ENCODE measurements at regions not wholly inside any gene's neighbourhood (a gene's known extent, or its start where the extent isn't known, plus 50 kb on each side); places are given as distances from the start of the nearest gene placed in this dataset.

DNA sequence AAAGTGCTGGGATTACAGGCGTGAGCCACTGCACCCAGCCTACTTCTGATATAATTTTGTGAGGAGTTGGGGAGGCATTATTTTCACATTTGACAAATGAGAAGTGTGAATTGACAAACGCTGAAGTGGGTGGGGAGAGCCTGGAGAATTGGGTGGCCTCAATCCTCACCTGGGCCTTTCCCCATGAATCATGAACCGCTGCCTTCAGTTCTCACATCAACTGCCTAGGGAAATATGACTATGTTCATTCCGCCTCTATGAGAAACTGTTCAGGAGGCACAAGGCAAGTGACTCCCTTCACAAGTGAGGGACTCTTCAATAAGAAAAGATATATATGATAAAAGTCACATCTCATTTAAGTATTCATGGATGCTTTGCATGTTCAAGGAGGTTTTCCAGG lies 96.6 kb upstream of the RND3 start:
- Histone ChIP-seq H3K4me3 (ENCODE audit: insufficient read depth, low read depth, low read length, poor library complexity, severe bottlenecking) (no peak overlapping the region), H3K9me3 (ENCODE audit: control insufficient read depth, low read length) (no peaks in the 10 kb centered on the region), H3K36me3 (ENCODE audit: control insufficient read depth, insufficient read depth, low read length) (no peaks in the 10 kb centered on the region), H3K27me3 (replicated peaks; ENCODE audit: control insufficient read depth, insufficient read depth, low read length, poor library complexity, severe bottlenecking) (no peaks in the 10 kb centered on the region), H3K27ac (ENCODE audit: insufficient read depth, low read length, poor library complexity, severe bottlenecking) (no peak overlapping the region), H3K4me1 (ENCODE audit: control insufficient read depth, insufficient read depth, low read length, poor library complexity, severe bottlenecking) (no peaks in the 10 kb centered on the region)
- DNase-seq, result no peak

DNA sequence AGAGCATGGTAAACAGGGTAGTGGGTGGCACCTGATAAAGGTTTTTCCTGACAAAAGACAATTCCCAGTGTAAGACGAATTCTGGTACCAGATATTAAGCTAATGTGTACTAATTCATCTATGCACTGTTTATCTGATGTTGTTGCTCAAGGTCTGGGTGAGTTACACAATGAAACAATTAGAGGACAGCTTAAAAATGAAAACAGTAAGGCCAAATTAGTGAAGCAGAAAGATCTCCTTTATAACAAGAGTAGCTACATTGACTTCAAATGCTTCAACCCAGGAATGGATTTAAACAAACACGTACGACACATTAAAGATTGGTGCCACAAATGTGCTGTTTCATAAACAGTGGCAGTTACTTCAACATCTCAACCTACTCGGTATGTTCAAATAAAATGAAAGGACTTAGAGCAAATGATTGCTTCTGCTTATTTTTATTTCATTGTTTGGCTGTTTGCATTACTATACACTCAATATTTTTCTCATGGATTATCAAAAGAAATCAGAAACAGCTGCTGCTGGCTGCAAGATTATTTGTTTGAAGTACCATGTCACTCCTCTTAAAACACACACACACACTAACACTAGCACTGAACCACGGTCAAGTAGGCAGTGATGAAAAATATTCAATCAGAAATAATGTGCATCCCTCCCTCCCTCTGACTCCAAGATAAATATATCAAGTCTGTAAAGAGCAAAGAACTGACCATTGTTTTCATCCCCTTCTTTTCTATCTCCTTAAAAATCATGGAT lies 94.4 kb upstream of the RND3 start:
- Histone ChIP-seq H3K27me3 (replicated peaks; ENCODE audit: control insufficient read depth, insufficient read depth, low read length, poor library complexity, severe bottlenecking) (no peaks in the 10 kb centered on the region), H3K4me1 (ENCODE audit: control insufficient read depth, insufficient read depth, low read length, poor library complexity, severe bottlenecking) (no peaks in the 10 kb centered on the region), H3K9me3 (ENCODE audit: control insufficient read depth, low read length) (no peaks in the 10 kb centered on the region), H3K27ac (ENCODE audit: insufficient read depth, low read length, poor library complexity, severe bottlenecking) (no peak overlapping the region), H3K4me3 (ENCODE audit: insufficient read depth, low read depth, low read length, poor library complexity, severe bottlenecking) (no peak overlapping the region), H3K36me3 (ENCODE audit: control insufficient read depth, insufficient read depth, low read length) (no peaks in the 10 kb centered on the region)
- DNase-seq, result no peak

DNA sequence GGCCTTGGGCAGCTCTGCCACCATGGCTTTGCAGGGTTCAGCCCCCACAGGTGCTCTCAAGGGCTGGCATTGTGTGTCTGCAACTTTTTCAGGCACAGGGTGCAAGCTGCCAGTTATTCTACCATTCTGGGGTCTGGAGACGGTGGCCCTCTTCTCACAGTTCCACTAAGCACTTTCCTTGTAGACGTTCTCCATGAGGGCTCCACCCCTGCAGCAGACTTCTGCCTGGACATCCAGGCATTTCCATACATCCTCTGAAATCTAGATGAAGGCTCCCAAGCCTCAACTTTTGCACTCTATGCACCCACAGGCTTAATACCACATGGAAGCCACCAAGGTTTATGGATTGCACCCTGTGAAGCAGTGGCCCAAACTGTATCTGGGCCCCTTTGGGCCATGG lies 91.0 kb upstream of the RND3 start:
- Histone ChIP-seq H3K4me3 (ENCODE audit: insufficient read depth, low read depth, low read length, poor library complexity, severe bottlenecking) (no peak overlapping the region), H3K4me1 (ENCODE audit: control insufficient read depth, insufficient read depth, low read length, poor library complexity, severe bottlenecking) (no peaks in the 10 kb centered on the region), H3K9me3 (ENCODE audit: control insufficient read depth, low read length) (no peaks in the 10 kb centered on the region), H3K27ac (ENCODE audit: insufficient read depth, low read length, poor library complexity, severe bottlenecking) (no peak overlapping the region), H3K36me3 (ENCODE audit: control insufficient read depth, insufficient read depth, low read length) (no peaks in the 10 kb centered on the region), H3K27me3 (replicated peaks; ENCODE audit: control insufficient read depth, insufficient read depth, low read length, poor library complexity, severe bottlenecking) (no peaks in the 10 kb centered on the region)
- no peak for DNase-seq

DNA sequence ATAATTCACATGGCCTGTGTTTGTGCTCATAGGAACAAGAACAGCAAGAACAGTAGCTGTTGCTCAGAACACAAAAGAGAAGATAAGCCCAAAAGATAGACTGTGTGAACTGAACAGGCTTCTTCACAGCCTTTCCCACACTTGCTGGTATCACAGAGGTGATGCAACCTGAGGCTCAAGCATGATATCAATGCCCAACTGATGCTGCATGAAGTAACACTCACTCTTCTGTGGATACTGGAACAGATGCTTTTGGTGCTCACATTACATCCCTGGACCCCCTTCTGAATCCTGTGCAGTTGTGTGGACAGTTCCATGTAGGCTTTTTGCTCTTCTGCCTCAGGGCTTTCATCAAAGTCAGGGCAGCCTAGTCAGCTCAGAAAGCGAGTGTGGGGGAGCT lies 88.4 kb upstream of the RND3 start:
- Histone ChIP-seq H3K27ac (ENCODE audit: insufficient read depth, low read length, poor library complexity, severe bottlenecking) (no peak overlapping the region), H3K36me3 (ENCODE audit: control insufficient read depth, insufficient read depth, low read length) (no peaks in the 10 kb centered on the region), H3K4me3 (ENCODE audit: insufficient read depth, low read depth, low read length, poor library complexity, severe bottlenecking) (no peak overlapping the region), H3K9me3 (ENCODE audit: control insufficient read depth, low read length) (no peaks in the 10 kb centered on the region), H3K4me1 (ENCODE audit: control insufficient read depth, insufficient read depth, low read length, poor library complexity, severe bottlenecking) (no peaks in the 10 kb centered on the region), H3K27me3 (replicated peaks; ENCODE audit: control insufficient read depth, insufficient read depth, low read length, poor library complexity, severe bottlenecking) (no peaks in the 10 kb centered on the region)
- no peak for DNase-seq

DNA sequence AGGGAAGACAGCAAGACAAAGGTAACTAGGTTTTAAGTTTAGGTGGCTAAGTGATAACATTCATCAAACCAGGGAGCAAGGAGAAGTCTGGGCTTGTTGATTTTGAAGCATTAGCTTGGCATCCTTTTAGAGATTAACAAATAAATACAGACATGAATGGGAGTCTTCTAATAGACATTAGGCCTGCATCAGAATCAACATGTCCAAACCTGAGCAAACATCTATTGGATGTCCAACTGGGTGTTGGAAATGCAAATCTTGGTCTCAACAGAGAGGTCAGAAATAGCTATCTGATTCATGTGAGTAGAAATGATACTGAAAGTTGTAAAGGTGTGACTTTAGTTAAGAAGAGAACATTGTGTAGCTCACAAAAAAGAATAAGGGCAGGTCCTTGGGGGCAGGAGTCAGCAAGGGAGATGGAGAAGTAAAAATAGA lies 85.5 kb upstream of the RND3 start:
- Histone ChIP-seq H3K27ac (ENCODE audit: insufficient read depth, low read length, poor library complexity, severe bottlenecking) (no peak overlapping the region), H3K4me1 (ENCODE audit: control insufficient read depth, insufficient read depth, low read length, poor library complexity, severe bottlenecking) (no peaks in the 10 kb centered on the region), H3K36me3 (ENCODE audit: control insufficient read depth, insufficient read depth, low read length) (no peaks in the 10 kb centered on the region), H3K27me3 (replicated peaks; ENCODE audit: control insufficient read depth, insufficient read depth, low read length, poor library complexity, severe bottlenecking) (no peaks in the 10 kb centered on the region), H3K4me3 (ENCODE audit: insufficient read depth, low read depth, low read length, poor library complexity, severe bottlenecking) (no peak overlapping the region), H3K9me3 (ENCODE audit: control insufficient read depth, low read length) (no peaks in the 10 kb centered on the region)
- no peak for DNase-seq

DNA sequence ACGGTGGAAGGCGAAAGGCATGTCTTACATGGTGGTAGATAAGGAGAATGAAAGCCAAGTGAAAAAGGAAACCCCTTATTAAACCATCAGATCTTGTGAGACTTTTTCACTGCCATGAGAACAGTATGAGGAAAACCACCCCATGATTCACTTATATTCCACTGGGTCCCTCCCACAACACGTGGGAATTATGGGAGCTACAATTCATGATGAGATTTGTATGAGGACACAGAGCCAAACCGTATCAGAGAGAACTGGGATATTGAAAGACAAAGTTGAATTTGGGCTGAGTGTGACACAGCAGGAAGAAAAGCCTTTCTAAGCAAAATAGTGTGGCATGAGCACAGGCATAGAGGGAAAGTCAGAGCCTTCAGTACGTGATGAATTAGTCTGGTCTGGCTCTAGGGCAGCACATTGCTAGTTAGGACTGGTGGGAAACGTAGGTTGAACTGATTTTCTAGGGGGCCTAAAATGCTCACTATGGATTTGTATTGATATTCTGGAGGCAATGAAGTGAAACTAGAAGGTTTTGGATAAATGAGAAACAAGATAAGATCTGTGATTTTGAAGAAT lies 84.8 kb upstream of the RND3 start:
- Histone ChIP-seq H3K4me1 (ENCODE audit: control insufficient read depth, insufficient read depth, low read length, poor library complexity, severe bottlenecking) (no peaks in the 10 kb centered on the region), H3K4me3 (ENCODE audit: insufficient read depth, low read depth, low read length, poor library complexity, severe bottlenecking) (no peak overlapping the region), H3K36me3 (ENCODE audit: control insufficient read depth, insufficient read depth, low read length) (no peaks in the 10 kb centered on the region), H3K27ac (ENCODE audit: insufficient read depth, low read length, poor library complexity, severe bottlenecking) (no peak overlapping the region), H3K27me3 (replicated peaks; ENCODE audit: control insufficient read depth, insufficient read depth, low read length, poor library complexity, severe bottlenecking) (no peaks in the 10 kb centered on the region), H3K9me3 (ENCODE audit: control insufficient read depth, low read length) (no peaks in the 10 kb centered on the region)
- DNase-seq, result no peak

DNA sequence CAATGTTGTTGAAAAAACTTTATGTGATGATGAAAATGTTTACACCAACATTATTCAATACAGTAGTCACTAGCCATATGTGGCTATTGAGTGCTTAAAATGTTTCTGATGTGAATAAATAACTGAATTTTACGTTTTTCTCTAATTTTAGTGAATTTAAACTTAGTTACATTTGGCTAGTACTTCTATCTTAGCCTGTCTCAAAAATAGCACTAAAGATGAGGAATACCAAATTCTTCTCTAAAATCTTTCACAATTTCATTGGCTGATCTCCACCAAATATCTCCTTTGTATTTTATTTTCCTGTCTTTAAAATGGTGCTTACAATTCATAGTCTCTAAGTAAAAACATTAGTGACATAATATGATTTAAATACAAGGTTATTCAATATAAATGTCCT lies 83.7 kb upstream of the RND3 start:
- Histone ChIP-seq H3K9me3 (ENCODE audit: control insufficient read depth, low read length) (no peaks in the 10 kb centered on the region), H3K4me3 (ENCODE audit: insufficient read depth, low read depth, low read length, poor library complexity, severe bottlenecking) (no peak overlapping the region), H3K4me1 (ENCODE audit: control insufficient read depth, insufficient read depth, low read length, poor library complexity, severe bottlenecking) (no peaks in the 10 kb centered on the region), H3K27me3 (replicated peaks; ENCODE audit: control insufficient read depth, insufficient read depth, low read length, poor library complexity, severe bottlenecking) (no peaks in the 10 kb centered on the region), H3K27ac (ENCODE audit: insufficient read depth, low read length, poor library complexity, severe bottlenecking) (no peak overlapping the region), H3K36me3 (ENCODE audit: control insufficient read depth, insufficient read depth, low read length) (no peaks in the 10 kb centered on the region)
- no peak for DNase-seq

DNA sequence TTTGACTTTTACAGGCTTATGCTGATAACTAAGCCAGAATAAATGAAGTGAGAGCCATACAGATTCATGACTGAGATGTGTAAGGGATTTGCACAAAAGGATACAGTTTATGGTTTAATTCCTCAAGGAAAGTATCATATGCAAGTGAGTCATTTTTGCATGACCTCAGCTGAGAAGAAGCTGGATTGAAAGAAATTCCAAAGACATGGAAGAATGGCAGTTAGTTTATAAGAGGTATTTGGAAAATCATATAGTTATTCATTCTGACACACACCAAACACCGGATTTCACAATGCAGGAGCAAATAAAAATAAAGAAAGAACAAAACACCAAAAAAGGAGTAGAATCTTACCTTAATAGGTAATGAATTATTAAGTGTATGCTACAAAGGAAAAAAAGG lies 83.2 kb upstream of the RND3 start:
- no peaks in the 10 kb centered on the region for H3K27me3 ChIP-seq (replicated peaks; ENCODE audit: control insufficient read depth, insufficient read depth, low read length, poor library complexity, severe bottlenecking)
- no peak for DNase-seq
- H3K4me1 ChIP-seq (ENCODE audit: control insufficient read depth, insufficient read depth, low read length, poor library complexity, severe bottlenecking), result no peaks in the 10 kb centered on the region
- H3K9me3 ChIP-seq (ENCODE audit: control insufficient read depth, low read length), result no peaks in the 10 kb centered on the region
- no peaks in the 10 kb centered on the region for H3K36me3 ChIP-seq (ENCODE audit: control insufficient read depth, insufficient read depth, low read length)
- no peak overlapping the region for H3K4me3 ChIP-seq (ENCODE audit: insufficient read depth, low read depth, low read length, poor library complexity, severe bottlenecking)
- no peak overlapping the region for H3K27ac ChIP-seq (ENCODE audit: insufficient read depth, low read length, poor library complexity, severe bottlenecking)

DNA sequence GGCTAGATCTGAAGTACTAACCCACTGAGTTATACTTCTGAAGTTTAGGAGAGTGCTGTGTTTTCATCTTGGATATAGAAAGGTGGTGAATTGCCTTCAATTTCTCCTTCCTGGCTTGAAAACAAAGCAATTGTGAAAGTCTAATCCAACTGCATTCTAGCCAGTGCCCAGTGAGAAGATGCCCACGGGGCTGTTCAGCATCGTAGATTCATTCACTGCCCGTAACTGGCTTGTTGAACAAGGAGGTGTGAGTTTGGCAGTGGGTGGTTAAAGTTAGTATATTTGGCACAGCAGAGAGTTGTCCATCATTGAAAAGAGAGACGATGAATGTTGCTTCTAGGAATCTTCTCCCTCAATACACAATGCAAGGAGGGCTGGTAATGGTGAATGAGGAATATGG lies 82.3 kb upstream of the RND3 start:
- H3K9me3 ChIP-seq (ENCODE audit: control insufficient read depth, low read length), result no peaks in the 10 kb centered on the region
- no peak for DNase-seq
- no peak overlapping the region for H3K4me3 ChIP-seq (ENCODE audit: insufficient read depth, low read depth, low read length, poor library complexity, severe bottlenecking)
- no peaks in the 10 kb centered on the region for H3K36me3 ChIP-seq (ENCODE audit: control insufficient read depth, insufficient read depth, low read length)
- H3K4me1 ChIP-seq (ENCODE audit: control insufficient read depth, insufficient read depth, low read length, poor library complexity, severe bottlenecking), result no peaks in the 10 kb centered on the region
- H3K27me3 ChIP-seq (replicated peaks; ENCODE audit: control insufficient read depth, insufficient read depth, low read length, poor library complexity, severe bottlenecking), result no peaks in the 10 kb centered on the region
- no peak overlapping the region for H3K27ac ChIP-seq (ENCODE audit: insufficient read depth, low read length, poor library complexity, severe bottlenecking)

DNA sequence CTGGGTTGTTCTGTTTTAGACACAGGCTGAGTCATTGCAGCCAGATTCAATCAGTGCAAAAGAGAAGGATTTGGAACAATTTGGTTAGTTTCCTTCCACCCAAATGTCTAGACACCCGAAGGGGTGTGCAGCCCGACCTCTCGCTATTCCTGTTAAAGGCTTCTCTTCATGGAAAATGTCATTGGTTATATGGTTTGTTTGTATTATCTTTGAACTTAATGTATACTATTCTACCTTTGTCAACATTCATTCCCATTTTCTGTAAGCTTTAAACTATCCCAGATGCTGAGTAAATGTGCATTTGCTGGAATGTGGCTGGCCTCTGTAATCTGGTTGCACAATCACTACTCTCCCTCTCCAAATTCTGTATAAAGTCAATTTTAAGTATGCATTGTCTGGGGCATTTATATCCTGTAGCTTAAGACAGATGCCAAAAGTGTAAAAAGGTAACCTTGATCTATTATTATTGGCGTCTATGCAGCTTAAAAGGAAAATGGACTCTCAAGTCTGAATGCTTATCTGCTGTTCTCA lies 80.4 kb upstream of the RND3 start:
- Histone ChIP-seq H3K9me3 (ENCODE audit: control insufficient read depth, low read length) (no peaks in the 10 kb centered on the region), H3K4me1 (ENCODE audit: control insufficient read depth, insufficient read depth, low read length, poor library complexity, severe bottlenecking) (no peaks in the 10 kb centered on the region), H3K36me3 (ENCODE audit: control insufficient read depth, insufficient read depth, low read length) (no peaks in the 10 kb centered on the region), H3K27me3 (replicated peaks; ENCODE audit: control insufficient read depth, insufficient read depth, low read length, poor library complexity, severe bottlenecking) (no peaks in the 10 kb centered on the region), H3K27ac (ENCODE audit: insufficient read depth, low read length, poor library complexity, severe bottlenecking) (no peak overlapping the region), H3K4me3 (ENCODE audit: insufficient read depth, low read depth, low read length, poor library complexity, severe bottlenecking) (no peak overlapping the region)
- no peak for DNase-seq

Measured in effector memory CD4-positive, alpha-beta T cell (primary cell).